NB4 (cell line): ENCODE measurements at regions not wholly inside any gene's neighbourhood (a gene's known extent, or its start where the extent isn't known, plus 50 kb on each side); places are given as distances from the start of the nearest gene placed in this dataset.

ENCODE experiments used
- CTCF ChIP-seq: IDR thresholded peaks from one replicate; pipeline ENCODE4 v1.5.1; 2012; ENCODE audit warnings: low read depth, low read length
- MAX ChIP-seq: IDR thresholded peaks from 2 replicates; pipeline ENCODE4 v1.6.1; 2011; ENCODE audit warnings: low read depth, low read length

- TF ChIP-seq CTCF, result no peak
- no peak for TF ChIP-seq MAX
Observed at GRCh38 chr5:52277101-52277500, 510.6 kb upstream of the ITGA1 start.
